IMR-90 (cell line): ENCODE measurements at regions not wholly inside any gene's neighbourhood (a gene's known extent, or its start where the extent isn't known, plus 50 kb on each side); places are given as distances from the start of the nearest gene placed in this dataset.

Experiments used
- ATAC-seq: fragments of 200-7000 bp; cut with Tn5 transposase; 2 replicates; pipeline ENCODE4 v1.9.1; 2020; ENCODE audit warnings: low read depth, mild to moderate bottlenecking, moderate library complexity
- BruUV-seq: library from RNA; stranded (reverse); fragments of 400-500 nt; replicated peaks from 2 replicates; lab custom pipeline; 2021; lab: Mats Ljungman, UMichigan
- CTCF ChIA-PET: fragments of 300-600 bp; formaldehyde crosslinking; extraction: SDS; loops from one replicate; lab custom pipeline; 2021; ENCODE audit warnings: antibody characterized with exemption; lab: Yijun Ruan, JAX
- POLR2A ChIA-PET: fragments of 300-600 bp; sonication (Branson Sonifier 250); formaldehyde crosslinking; loops from one replicate; lab custom pipeline; 2022; ENCODE audit warnings: antibody characterized with exemption; ENCODE audit not compliant: unreplicated experiment; lab: Charles Lee
- DNase-seq: peaks from one replicate; pipeline ENCODE4 v3.0.0; 2013
- H2AFZ ChIP-seq: replicated peaks from 2 replicates; pipeline ENCODE3; 2013; ENCODE audit warnings: low read length, mild to moderate bottlenecking; ENCODE audit not compliant: poor library complexity
- H2AK5ac ChIP-seq: 2 replicates; pipeline ENCODE4 v1.6.1; 2013; ENCODE audit warnings: low read depth, low read length, inconsistent platforms
- H2AK9ac ChIP-seq: replicated peaks from 2 replicates; pipeline ENCODE3; 2013; ENCODE audit warnings: mild to moderate bottlenecking, low read depth, low read length, moderate library complexity; ENCODE audit not compliant: poor library complexity
- H2BK120ac ChIP-seq: 2 replicates; pipeline ENCODE4 v1.6.1; 2013; ENCODE audit warnings: low read depth, low read length, inconsistent platforms
- H2BK15ac ChIP-seq: 3 replicates; pipeline ENCODE4 v1.6.1; 2013; ENCODE audit warnings: low read depth, low read length, inconsistent platforms
- H2BK20ac ChIP-seq: 2 replicates; pipeline ENCODE4 v1.6.1; 2013; ENCODE audit warnings: low read depth, mild to moderate bottlenecking, inconsistent platforms, low read length, moderate library complexity
- H2BK5ac ChIP-seq: 2 replicates; pipeline ENCODE4 v1.6.1; 2013; ENCODE audit warnings: mild to moderate bottlenecking, low read depth, low read length, inconsistent platforms; ENCODE audit not compliant: poor library complexity, severe bottlenecking
- H3K14ac ChIP-seq: replicated peaks from 2 replicates; pipeline ENCODE4 v1.6.1; 2013; ENCODE audit warnings: low read depth, low read length, inconsistent platforms
- H3K18ac ChIP-seq: 2 replicates; pipeline ENCODE4 v1.6.1; 2013; ENCODE audit warnings: low read depth, low read length, control low read depth
- H3K23ac ChIP-seq: 2 replicates; pipeline ENCODE4 v1.6.1; 2013; ENCODE audit warnings: low read depth, low read length, inconsistent platforms
- H3K27ac ChIP-seq: 2 replicates; pipeline ENCODE4 v1.5.1; 2013; ENCODE audit warnings: mild to moderate bottlenecking, control low read depth, low read length; ENCODE audit not compliant: insufficient read depth
- H3K27me3 ChIP-seq: 2 replicates; pipeline ENCODE4 v1.6.1; 2013; ENCODE audit warnings: low read length; ENCODE audit not compliant: control insufficient read depth, insufficient read depth
- H3K36me3 ChIP-seq: 2 replicates; pipeline ENCODE4 v1.6.1; 2013; ENCODE audit warnings: low read length, mixed read lengths; ENCODE audit not compliant: control insufficient read depth, insufficient read depth
- H3K4ac ChIP-seq: 2 replicates; pipeline ENCODE4 v1.6.1; 2013; ENCODE audit warnings: low read depth, low read length, inconsistent platforms
- H3K4me1 ChIP-seq: 2 replicates; pipeline ENCODE4 v1.6.1; 2013; ENCODE audit warnings: low read length, mixed read lengths; ENCODE audit not compliant: control insufficient read depth, insufficient read depth
- H3K4me2 ChIP-seq: 2 replicates; pipeline ENCODE4 v1.6.1; 2013; ENCODE audit warnings: low read depth, mild to moderate bottlenecking, control low read depth, low read length, moderate library complexity
- H3K4me3 ChIP-seq: 2 replicates; pipeline ENCODE4 v1.5.1; 2013; ENCODE audit warnings: low read depth, mild to moderate bottlenecking, control low read depth, low read length, moderate library complexity; ENCODE audit not compliant: insufficient read depth
- H3K56ac ChIP-seq: 2 replicates; pipeline ENCODE4 v1.6.1; 2013; ENCODE audit warnings: low read length, inconsistent platforms; ENCODE audit not compliant: insufficient read depth; ENCODE audit errors: extremely low read depth
- H3K79me1 ChIP-seq, 2 experiments: 2 replicates each; pipeline ENCODE4 v1.6.1; 2013; ENCODE audit warnings: low read length in 2 of 2, inconsistent platforms in 1 of 2, low read depth in 1 of 2
- H3K9ac ChIP-seq: 2 replicates; pipeline ENCODE4 v1.6.1; 2013; ENCODE audit warnings: low read depth, low read length, control low read depth
- H3K9me1 ChIP-seq: 2 replicates; pipeline ENCODE4 v1.6.1; 2013; ENCODE audit warnings: low read length, inconsistent platforms; ENCODE audit not compliant: insufficient read depth
- H3K9me3 ChIP-seq: 2 replicates; pipeline ENCODE4 v1.6.1; 2013; ENCODE audit warnings: low read length; ENCODE audit not compliant: control insufficient read depth, insufficient read depth
- H4K20me1 ChIP-seq: 2 replicates; pipeline ENCODE4 v1.6.1; 2013; ENCODE audit warnings: low read length, inconsistent platforms; ENCODE audit not compliant: insufficient read depth
- H4K5ac ChIP-seq: 2 replicates; pipeline ENCODE4 v1.6.1; 2013; ENCODE audit warnings: mild to moderate bottlenecking, low read depth, low read length, control low read depth
- H4K8ac ChIP-seq, 2 experiments: 2 replicates each; pipeline ENCODE4 v1.6.1; 2013; ENCODE audit warnings: low read depth in 2 of 2, low read length in 2 of 2, control low read depth in 1 of 2, inconsistent platforms in 1 of 2
- H4K91ac ChIP-seq: 2 replicates; pipeline ENCODE4 v1.6.1; 2013; ENCODE audit warnings: low read depth, low read length, inconsistent platforms; ENCODE audit not compliant: insufficient read depth
- CHD1 ChIP-seq: IDR thresholded peaks from 2 replicates; pipeline ENCODE4 v1.6.1; 2012; ENCODE audit warnings: low read depth, low read length, improper control_type of control experiment
- CTCF ChIP-seq: conservative IDR thresholded peaks from 2 replicates; pipeline ENCODE4 v1.5.1; 2012; ENCODE audit warnings: mild to moderate bottlenecking, low read depth, low read length, improper control_type of control experiment
- MXI1 ChIP-seq: IDR thresholded peaks from 2 replicates; pipeline ENCODE4 v1.6.1; 2012; ENCODE audit warnings: low read depth, mild to moderate bottlenecking, low read length, moderate library complexity, borderline replicate concordance
- NFE2L2 ChIP-seq: fragments of 150-350 bp; IDR thresholded peaks from 2 replicates; pipeline ENCODE4 v1.6.1; 2016; ENCODE audit warnings: low read depth, mild to moderate bottlenecking, low read length
- RCOR1 ChIP-seq: IDR thresholded peaks from 2 replicates; pipeline ENCODE4 v1.6.1; 2012; ENCODE audit warnings: mild to moderate bottlenecking, low read length, improper control_type of control experiment; ENCODE audit not compliant: insufficient replicate concordance
- SMC3 ChIP-seq: fragments of 150-350 bp; IDR thresholded peaks from 2 replicates; pipeline ENCODE4 v1.6.1; 2016; ENCODE audit warnings: low read depth, mild to moderate bottlenecking, antibody characterized with exemption, low read length, moderate library complexity
- WGBS, 2 experiments: methylation state at CpG; one replicate each; pipeline versions ENCODE4 v1.1.5 to v1.1.7; 2013; ENCODE audit warnings: missing lambda C conversion rate in 2 of 2; ENCODE audit not compliant: insufficient read length in 1 of 2; ENCODE audit errors: extremely low coverage in 2 of 2; 5-methylcytosine and 5-hydroxymethylcytosine counted together
- dilution Hi-C: fragments of 300-500 bp; cut with HindIII; formaldehyde crosslinking; loops from one replicate; pipeline ENCODE4 v1.14.3; 2018; ENCODE audit warnings: low sequenced_read_pairs; ENCODE audit not compliant: unreplicated experiment
- in situ Hi-C: fragments of 300-500 bp; cut with MboI; formaldehyde crosslinking; loops from 3 replicates; pipeline ENCODE4 v1.14.3; 2019; ENCODE audit warnings: low sequenced_read_pairs, inconsistent platforms, mixed read lengths
- intact Hi-C: fragments of 100-400 bp; cut with micrococcal nuclease; formaldehyde crosslinking; loops from 2 replicates; pipeline ENCODE4 v1.10.0; 2022

GRCh38 chr4:108426493-108426892 is 193.9 kb upstream of the RPL34 start:
- H3K9ac ChIP-seq: no peak overlapping the region
- ATAC-seq: peak; percentile 52

More at GRCh38 chr4:108426493-108426892, 193.9 kb upstream of the RPL34 start:
- ChIA-PET POLR2A (interaction anchor here (0.5 to 0.7 kb wide), 2 partner anchors 87 to 389 kb away, joined by 3 to 8 read pairs; no protein-coding TSS in a partner anchor), CTCF (no interaction called here)
- Histone ChIP-seq H3K4ac (no peak overlapping the region), H3K4me1 (peaks cover 2% of the 10 kb centered on the region; the same call in 1 of the 2 replicates), H3K14ac (no peak overlapping the region), H4K91ac (no peak overlapping the region), H2BK120ac (no peak overlapping the region), H4K20me1 (no peaks in the 10 kb centered on the region), H4K5ac (no peak overlapping the region), H3K36me3 (no peaks in the 10 kb centered on the region), H3K9me3 (no peaks in the 10 kb centered on the region), H3K27me3 (no peaks in the 10 kb centered on the region), H2AK5ac (no peak overlapping the region), H2AFZ (no peak overlapping the region), H4K8ac (no peak overlapping the region; a peak in 1 of 4 replicates), H3K27ac (no peak overlapping the region), H3K4me3 (no peak overlapping the region), H2BK20ac (no peak overlapping the region), H3K56ac (no peak overlapping the region), H2AK9ac (no peak overlapping the region), H2BK5ac (peak overlapping the region; percentile 20), H3K23ac (no peak overlapping the region), H3K4me2 (peak overlapping the region; percentile 67), H3K9me1 (no peaks in the 10 kb centered on the region), H3K18ac (no peak overlapping the region), H3K79me1 (no peaks in the 10 kb centered on the region), H2BK15ac (no peak overlapping the region)
- BruUV-seq: no TSS peak
- TF ChIP-seq MXI1 (no peak), CHD1 (no peak), RCOR1 (no peak), NFE2L2 (no peak), CTCF (no peak), SMC3 (no peak)
- DNase-seq: peak; percentile 34
- intact Hi-C loops: no loop called here
- WGBS, 2 experiments: no CpG with 5 or more reads among the region's 3 CpGs
- in situ Hi-C loops: no loop called here
- dilution Hi-C loops: no loop called here
